Gastroesophageal sphincter (tissue), 4 donors: ENCODE measurements at regions not wholly inside any gene's neighbourhood (a gene's known extent, or its start where the extent isn't known, plus 50 kb on each side); places are given as distances from the start of the nearest gene placed in this dataset.

Source experiments
- ATAC-seq: fragments of 150-250 bp; one replicate; pipeline ENCODE4 v1.9.1; 2016; ENCODE audit warnings: mild to moderate bottlenecking, moderate library complexity
- H3K27ac ChIP-seq, 4 donors: fragments of 200-600 bp; sonication (generic) in 3 of 4; 1 replicate in 3 of 4; 2 replicates in 1 of 4; pipeline ENCODE4 v1.5.1; 2016 to 2019
- H3K27me3 ChIP-seq: fragments of 200-600 bp; sonication (generic); one replicate; pipeline ENCODE4 v1.5.1; 2019
- H3K36me3 ChIP-seq, 2 donors: fragments of 200-600 bp; sonication (generic); one replicate each; pipeline ENCODE4 v1.5.1; 2019; ENCODE audit warnings: control low read depth in 1 of 2
- H3K4me1 ChIP-seq, 3 donors: fragments of 200-600 bp; sonication (generic); 1 replicate in 2 of 3; 2 replicates in 1 of 3; pipeline ENCODE4 v1.5.1; 2016 to 2019; ENCODE audit warnings: control low read depth in 2 of 3
- H3K4me3 ChIP-seq, 2 donors: fragments of 200-600 bp; sonication (generic); one replicate each; pipeline ENCODE4 v1.5.1; 2019; ENCODE audit warnings: mild to moderate bottlenecking in 1 of 2, moderate library complexity in 1 of 2
- H3K9me3 ChIP-seq, 3 donors: fragments of 200-600 bp; sonication (generic); one replicate each; pipeline ENCODE4 v1.5.1; 2017 to 2019; ENCODE audit warnings: control low read depth in 2 of 3
- CTCF ChIP-seq, 4 experiments: fragments of 200-600 bp in 2 of 4; fragments of 450-650 bp in 2 of 4; sonication (generic) in 1 of 4; IDR thresholded peaks; one replicate each; pipeline ENCODE4 v1.5.1; 2017 to 2019; ENCODE audit warnings: antibody characterized with exemption in 4 of 4, mild to moderate bottlenecking in 2 of 4, moderate library complexity in 2 of 4
- EP300 ChIP-seq: sonication (generic); formaldehyde crosslinking; IDR thresholded peaks from one replicate; pipeline ENCODE4 v1.6.1; 2017; ENCODE audit warnings: antibody characterized with exemption, mild to moderate bottlenecking
- POLR2A ChIP-seq, 2 donors: fragments of 450-650 bp; IDR thresholded peaks; one replicate each; pipeline ENCODE4 v1.6.1; 2017; ENCODE audit warnings: antibody characterized with exemption in 2 of 2, mild to moderate bottlenecking in 2 of 2, moderate library complexity in 1 of 2
- POLR2AphosphoS5 ChIP-seq: sonication (generic); formaldehyde crosslinking; IDR thresholded peaks from one replicate; pipeline ENCODE4 v1.6.1; 2017; ENCODE audit warnings: antibody characterized with exemption
- WGBS, 2 donors: methylation state at CpG; one replicate each; pipeline ENCODE4 v1.1.5; 2018; ENCODE audit warnings: low coverage in 1 of 2; 5-methylcytosine and 5-hydroxymethylcytosine counted together
- small RNA-seq, 4 donors: library from RNA; depleted of rRNA; stranded (forward); fragments of <200 nt; gene quantifications; one replicate each; pipeline ENCODE3, GENCODE V24; 2016

- Histone ChIP-seq H3K36me3 (no peaks in the 10 kb centered on the region), H3K27ac (no peak overlapping the region), H3K27me3 (peaks cover 27% of the 10 kb centered on the region), H3K4me3 (no peak overlapping the region), H3K4me1 (no peaks in the 10 kb centered on the region), H3K9me3 (no peaks in the 10 kb centered on the region)
- 53 to 60% methylated on average over 2 of the region's 2 CpGs for WGBS, 2 donors
- no peak for ATAC-seq
- TF ChIP-seq POLR2AphosphoS5 = no peak
- TF ChIP-seq EP300 = no peak
- no peak for TF ChIP-seq CTCF (IDR thresholded peaks at IDR 0.05)
- TF ChIP-seq POLR2A (IDR thresholded peaks at IDR 0.05) = no peak
Observed at GRCh38 chr1:63268876-63269275, 53.5 kb upstream of the FOXD3 start.

- no peak overlapping the region for H3K27ac ChIP-seq
- WGBS, 2 donors = 34 to 36% methylated on average over 3 of the region's 3 CpGs
- TF ChIP-seq POLR2A (IDR thresholded peaks at IDR 0.05) = no peak
- TF ChIP-seq CTCF (IDR thresholded peaks at IDR 0.05) = no peak
- TF ChIP-seq EP300 = no peak
- no peak for TF ChIP-seq POLR2AphosphoS5
- H3K4me1 ChIP-seq = no peaks in the 10 kb centered on the region
- ATAC-seq = no peak
- H3K9me3 ChIP-seq = no peaks in the 10 kb centered on the region
- H3K4me3 ChIP-seq = no peak overlapping the region
- H3K36me3 ChIP-seq = no peaks in the 10 kb centered on the region
- peaks cover 27% of the 10 kb centered on the region for H3K27me3 ChIP-seq
Observed at GRCh38 chr1:63269571-63269970, 52.8 kb upstream of the FOXD3 start.

Small RNA genes in the stretch of these regions (small RNA-seq; reads per million reads assigned to genes)
- gene RNA5SP49 = 0 reads per million in 4 donors
